Putamen (tissue), 1 donor: ENCODE measurements at regions not wholly inside any gene's neighbourhood (a gene's known extent, or its start where the extent isn't known, plus 50 kb on each side); places are given as distances from the start of the nearest gene placed in this dataset.
"Not testable (repeated sequence)": the region's sequence is repeated elsewhere in the genome, so short reads cannot be mapped to it uniquely, and the experiment has no call there.

ENCODE experiments used
- DNase-seq: peaks from one replicate; pipeline ENCODE4 v3.0.0-alpha.2; 2016; ENCODE audit warnings: low spot score

- no peak for DNase-seq
Measured at GRCh38 chr6:100322886-100323285, 141.8 kb downstream of the SIM1 start.

GRCh38 chr6:100320686-100321085 lies 144.0 kb downstream of the SIM1 start:
- DNase-seq, result no peak

- no peak for DNase-seq
Measured at GRCh38 chr6:100317031-100317430, 147.7 kb downstream of the SIM1 start.

- DNase-seq, result no peak
Measured at GRCh38 chr6:100314186-100314585, 150.5 kb downstream of the SIM1 start.

- DNase-seq, result no peak
Measured at GRCh38 chr6:100311707-100312251, 152.9 kb downstream of the SIM1 start.

- no peak for DNase-seq
Measured at GRCh38 chr6:100309174-100309573, 155.5 kb downstream of the SIM1 start.

GRCh38 chr6:100307561-100307960 lies 157.2 kb downstream of the SIM1 start:
- DNase-seq, result no peak

- DNase-seq, result no peak
Measured at GRCh38 chr6:100305209-100305869, 159.4 kb downstream of the SIM1 start.

GRCh38 chr6:100304575-100304974 lies 160.1 kb downstream of the SIM1 start:
- DNase-seq, result no peak

- DNase-seq, result no peak
Measured at GRCh38 chr6:100301731-100302130, 163.0 kb downstream of the SIM1 start.

GRCh38 chr6:100300221-100300736 lies 164.4 kb downstream of the SIM1 start:
- DNase-seq, result no peak

- no peak for DNase-seq
Measured at GRCh38 chr6:100296810-100297544, 167.7 kb downstream of the SIM1 start.

GRCh38 chr6:100295172-100295571 lies 169.5 kb downstream of the SIM1 start:
- DNase-seq, result not testable (repeated sequence)

GRCh38 chr6:100289285-100289684 lies 175.4 kb downstream of the SIM1 start:
- no peak for DNase-seq

GRCh38 chr6:100288311-100288710 lies 176.4 kb downstream of the SIM1 start:
- DNase-seq, result no peak

GRCh38 chr6:100283285-100283684 lies 181.4 kb downstream of the SIM1 start:
- DNase-seq, result no peak

GRCh38 chr6:100281471-100281901 lies 183.2 kb downstream of the SIM1 start:
- DNase-seq, result no peak

- DNase-seq, result no peak
Measured at GRCh38 chr6:100276311-100277057, 188.2 kb downstream of the SIM1 start.

- DNase-seq, result no peak
Measured at GRCh38 chr6:100274147-100274546, 190.6 kb downstream of the SIM1 start.

- DNase-seq, result no peak
Measured at GRCh38 chr6:100271625-100272024, 193.1 kb downstream of the SIM1 start.

GRCh38 chr6:100271202-100271601 lies 193.5 kb downstream of the SIM1 start:
- DNase-seq, result no peak

- DNase-seq, result no peak
Measured at GRCh38 chr6:100269189-100269588, 195.5 kb downstream of the SIM1 start.
